CD14-positive monocyte (primary cell): ENCODE measurements at regions not wholly inside any gene's neighbourhood (a gene's known extent, or its start where the extent isn't known, plus 50 kb on each side); places are given as distances from the start of the nearest gene placed in this dataset.

Source experiments
- DNase-seq, 3 donors: peaks; one replicate each; pipeline ENCODE4 v3.0.0-alpha.2; 2011 to 2022
- H2AFZ ChIP-seq: 2 replicates; pipeline ENCODE4 v1.6.0; 2012; ENCODE audit warnings: mild to moderate bottlenecking, low read depth, low read length, inconsistent platforms; ENCODE audit not compliant: insufficient read depth, poor library complexity, severe bottlenecking
- H3K27ac ChIP-seq, 2 donors: 1 replicate in 1 of 2; 2 replicates in 1 of 2; pipeline ENCODE4 v1.5.1; 2012 to 2013; ENCODE audit warnings: low read length in 2 of 2, control low read depth in 1 of 2, inconsistent platforms in 1 of 2, low read depth in 1 of 2, mild to moderate bottlenecking in 1 of 2
- H3K27me3 ChIP-seq, 2 donors: one replicate each; pipeline versions ENCODE4 v1.6.0 to v1.6.1; 2011 to 2013; ENCODE audit warnings: low read length in 2 of 2; ENCODE audit not compliant: control insufficient read depth in 2 of 2, insufficient read depth in 2 of 2
- H3K36me3 ChIP-seq, 2 donors: replicated peaks in 1 of 2; 1 replicate in 1 of 2; 2 replicates in 1 of 2; pipeline versions ENCODE4 v1.5.1 to v1.6.1; 2012 to 2013; ENCODE audit warnings: low read length in 2 of 2, control low read depth in 1 of 2, inconsistent platforms in 1 of 2, mild to moderate bottlenecking in 1 of 2; ENCODE audit not compliant: insufficient read depth in 2 of 2, control insufficient read depth in 1 of 2
- H3K4me1 ChIP-seq, 2 donors: 1 replicate in 1 of 2; 2 replicates in 1 of 2; pipeline versions ENCODE4 v1.5.1 to v1.6.1; 2012 to 2013; ENCODE audit warnings: low read length in 2 of 2, control low read depth in 1 of 2, inconsistent platforms in 1 of 2, mild to moderate bottlenecking in 1 of 2, moderate library complexity in 1 of 2; ENCODE audit not compliant: insufficient read depth in 2 of 2, control insufficient read depth in 1 of 2
- H3K4me2 ChIP-seq: replicated peaks from 2 replicates; pipeline ENCODE3; 2012; ENCODE audit warnings: low read length, moderate library complexity, mild to moderate bottlenecking; ENCODE audit not compliant: poor library complexity, severe bottlenecking; ENCODE audit errors: extremely low read depth
- H3K4me3 ChIP-seq, 3 experiments: fragments of 200-600 bp in 1 of 3; sonication (generic) in 1 of 3; replicated peaks in 1 of 3; 1 replicate in 2 of 3; 2 replicates in 1 of 3; pipeline ENCODE4 v1.5.1; 2011 to 2013; ENCODE audit warnings: low read length in 3 of 3, mild to moderate bottlenecking in 3 of 3, control low read depth in 2 of 3, low read depth in 2 of 3, inconsistent platforms in 1 of 3, moderate library complexity in 1 of 3
- H3K79me2 ChIP-seq: 2 replicates; pipeline ENCODE4 v1.6.0; 2012; ENCODE audit warnings: mild to moderate bottlenecking, control low read depth, inconsistent platforms, low read length, moderate library complexity; ENCODE audit not compliant: insufficient read depth
- H3K9ac ChIP-seq: 2 replicates; pipeline ENCODE4 v1.6.0; 2017; ENCODE audit warnings: low read length, mild to moderate bottlenecking; ENCODE audit not compliant: insufficient read depth, poor library complexity, severe bottlenecking
- H3K9me3 ChIP-seq, 2 donors: replicated peaks in 1 of 2; 1 replicate in 1 of 2; 2 replicates in 1 of 2; pipeline versions ENCODE4 v1.5.1 to v1.6.1; 2012 to 2013; ENCODE audit warnings: low read length in 2 of 2, control low read depth in 1 of 2; ENCODE audit not compliant: control insufficient read depth in 1 of 2, insufficient read depth in 1 of 2
- H4K20me1 ChIP-seq: 2 replicates; pipeline ENCODE4 v1.6.0; 2012; ENCODE audit warnings: mild to moderate bottlenecking, low read length, control low read depth, moderate library complexity; ENCODE audit not compliant: insufficient read depth
- H3K27ac Mint-ChIP-seq, 7 donors: one replicate each; pipeline ENCODE4 v1.8.0; 2020; ENCODE audit warnings: mild to moderate bottlenecking in 7 of 7, mixed read lengths in 7 of 7, moderate library complexity in 6 of 7, inconsistent platforms in 2 of 7
- H3K27me3 Mint-ChIP-seq, 3 donors: one replicate each; pipeline ENCODE4 v1.8.0; 2021 to 2022; ENCODE audit warnings: low read depth in 3 of 3, mild to moderate bottlenecking in 3 of 3, mixed read lengths in 3 of 3, moderate library complexity in 3 of 3, inconsistent platforms in 1 of 3
- H3K36me3 Mint-ChIP-seq, 2 donors: one replicate each; pipeline ENCODE4 v1.8.0; 2020; ENCODE audit warnings: mixed read lengths in 2 of 2, inconsistent platforms in 1 of 2, mild to moderate bottlenecking in 1 of 2
- H3K4me1 Mint-ChIP-seq: one replicate; pipeline ENCODE4 v1.8.0; 2020; ENCODE audit warnings: mild to moderate bottlenecking, mixed read lengths
- H3K4me3 Mint-ChIP-seq, 2 donors: one replicate each; pipeline ENCODE4 v1.8.0; 2020; ENCODE audit warnings: mild to moderate bottlenecking in 2 of 2, mixed read lengths in 2 of 2, moderate library complexity in 1 of 2
- H3K9me3 Mint-ChIP-seq, 7 donors: one replicate each; pipeline ENCODE4 v1.8.0; 2020 to 2022; ENCODE audit warnings: mixed read lengths in 7 of 7, mild to moderate bottlenecking in 6 of 7, moderate library complexity in 6 of 7, inconsistent platforms in 2 of 7
- CTCF ChIP-seq: fragments of 200-600 bp; IDR thresholded peaks from one replicate; pipeline ENCODE4 v1.8.0; 2022; ENCODE audit warnings: antibody characterized with exemption, mild to moderate bottlenecking
- WGBS: methylation state at CpG from one replicate; pipeline ENCODE4 v1.1.5; 2013; ENCODE audit warnings: missing lambda C conversion rate; ENCODE audit not compliant: insufficient coverage; 5-methylcytosine and 5-hydroxymethylcytosine counted together
- intact Hi-C, 2 donors: fragments of 100-400 bp; cut with micrococcal nuclease; formaldehyde crosslinking; loops; one replicate each; pipeline versions ENCODE4 v1.15.0 to v1.15.1; 2023

- Mint-ChIP-seq H3K27ac (no peak overlapping the region), H3K27me3 (no peaks in the 10 kb centered on the region), H3K4me3 (no peak overlapping the region), H3K36me3 (no peaks in the 10 kb centered on the region), H3K4me1 (no peaks in the 10 kb centered on the region), H3K9me3 (peaks cover 0 to 4% (median 0%) of the 10 kb centered on the region in 7 donors)
- no peak for TF ChIP-seq CTCF
- Histone ChIP-seq H3K9me3 (peaks cover 0 to 4% of the 10 kb centered on the region in 2 donors), H3K79me2 (no peaks in the 10 kb centered on the region), H4K20me1 (no peaks in the 10 kb centered on the region), H3K4me2 (no peak overlapping the region), H3K27ac (no peak overlapping the region), H3K4me1 (no peaks in the 10 kb centered on the region), H3K36me3 (no peaks in the 10 kb centered on the region), H3K9ac (no peak overlapping the region), H3K27me3 (no peaks in the 10 kb centered on the region), H3K4me3 (no peak overlapping the region), H2AFZ (no peak overlapping the region)
- WGBS = 92% methylated on average over 1 of the region's 2 CpGs
- DNase-seq = no peak
- intact Hi-C loops = no loop called here
Observed at GRCh38 chr14:27958757-27959156, 807.8 kb upstream of the FOXG1 start.

GRCh38 chr14:27995691-27996090, 770.9 kb upstream of the FOXG1 start:
- Histone ChIP-seq H3K27ac (no peak overlapping the region), H3K36me3 (no peaks in the 10 kb centered on the region), H3K9me3 (peaks cover 0 to 5% of the 10 kb centered on the region in 2 donors), H3K79me2 (no peaks in the 10 kb centered on the region), H4K20me1 (no peaks in the 10 kb centered on the region), H3K27me3 (no peaks in the 10 kb centered on the region), H2AFZ (no peak overlapping the region), H3K4me1 (no peaks in the 10 kb centered on the region), H3K9ac (no peak overlapping the region), H3K4me2 (no peak overlapping the region), H3K4me3 (no peak overlapping the region)
- no peak for TF ChIP-seq CTCF
- no peak for DNase-seq
- H3K27me3 Mint-ChIP-seq = peaks cover 0 to 3% (median 2%) of the 10 kb centered on the region in 3 donors
- H3K9me3 Mint-ChIP-seq = peaks cover 0 to 4% (median 3%) of the 10 kb centered on the region in 7 donors
- H3K4me3 Mint-ChIP-seq = no peak overlapping the region
- H3K27ac Mint-ChIP-seq = peak overlapping the region in 1 of 7 donors; percentile 33
- no peaks in the 10 kb centered on the region for H3K36me3 Mint-ChIP-seq
- WGBS = 95% methylated on average over 3 of the region's 5 CpGs
- H3K4me1 Mint-ChIP-seq = no peaks in the 10 kb centered on the region
- intact Hi-C loops = no loop called here
